Mucosa of descending colon (tissue), 3 donors: ENCODE measurements at regions not wholly inside any gene's neighbourhood (a gene's known extent, or its start where the extent isn't known, plus 50 kb on each side); places are given as distances from the start of the nearest gene placed in this dataset.

ENCODE experiments used
- ATAC-seq: fragments of 200-7000 bp; cut with Tn5 transposase; one replicate; pipeline ENCODE4 v1.9.1; 2020; ENCODE audit warnings: mild to moderate bottlenecking, moderate library complexity
- DNase-seq, 3 donors: peaks; one replicate each; pipeline ENCODE4 v3.0.0-alpha.2; 2020
- H3K36me3 ChIP-seq: fragments of 200-600 bp; one replicate; pipeline ENCODE4 v1.8.0; 2021; ENCODE audit warnings: low read depth, mild to moderate bottlenecking
- H3K4me1 ChIP-seq: fragments of 200-600 bp; one replicate; pipeline ENCODE4 v1.8.0; 2021; ENCODE audit warnings: low read depth, mild to moderate bottlenecking
- H3K4me3 ChIP-seq: fragments of 200-600 bp; one replicate; pipeline ENCODE4 v1.8.0; 2021; ENCODE audit warnings: mild to moderate bottlenecking
- H3K9me3 ChIP-seq: fragments of 200-600 bp; one replicate; pipeline ENCODE4 v1.8.0; 2021; ENCODE audit warnings: mild to moderate bottlenecking
- intact Hi-C, 2 donors: fragments of 100-400 bp; cut with DNase I in 1 of 2; cut with micrococcal nuclease in 1 of 2; formaldehyde crosslinking; loops; one replicate each; pipeline versions ENCODE4 v1.11.0 to v1.11.1; 2022; cut with DNase I, micrococcal nuclease
- TF ChIP-seq, protein P1 (sequence below): fragments of 200-600 bp; IDR thresholded peaks from one replicate; pipeline ENCODE4 v1.8.0; 2022; ENCODE audit warnings: antibody characterized with exemption, mild to moderate bottlenecking
- donor health status: DM: no; HTN: no; CAD: no; lungs with moderate emphysema.
- donor health status: DM: no; HTN: no; CAD: no.
- donor health status: DM: no; HTN: yes; CAD: no.

DNA sequence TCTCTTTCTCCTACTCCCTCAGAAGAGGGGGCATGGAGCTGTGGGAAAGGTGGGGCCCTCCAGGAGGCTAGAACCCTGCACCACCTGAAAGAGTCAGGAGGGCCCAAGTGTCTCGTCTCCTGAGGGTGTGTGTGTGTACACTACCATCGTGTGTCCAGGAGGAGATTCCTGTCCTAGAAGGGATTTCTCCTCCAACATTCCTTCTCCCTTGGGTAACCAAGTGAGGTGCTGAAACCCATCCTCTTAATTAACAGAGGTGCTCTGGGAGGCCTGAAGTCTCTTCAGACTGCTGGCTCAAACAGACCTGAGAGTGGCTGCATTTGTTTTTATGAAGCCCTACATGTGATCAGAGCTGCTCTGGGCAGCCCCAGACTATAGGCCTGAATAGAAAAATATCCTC lies 61.1 kb upstream of the FAM169A start:
- Histone ChIP-seq H3K9me3 (no peaks in the 10 kb centered on the region), H3K4me3 (no peak overlapping the region), H3K4me1 (no peaks in the 10 kb centered on the region), H3K36me3 (no peaks in the 10 kb centered on the region)
- intact Hi-C loops, result no loop called here
- no peak for DNase-seq
- TF ChIP-seq, protein P1, sequence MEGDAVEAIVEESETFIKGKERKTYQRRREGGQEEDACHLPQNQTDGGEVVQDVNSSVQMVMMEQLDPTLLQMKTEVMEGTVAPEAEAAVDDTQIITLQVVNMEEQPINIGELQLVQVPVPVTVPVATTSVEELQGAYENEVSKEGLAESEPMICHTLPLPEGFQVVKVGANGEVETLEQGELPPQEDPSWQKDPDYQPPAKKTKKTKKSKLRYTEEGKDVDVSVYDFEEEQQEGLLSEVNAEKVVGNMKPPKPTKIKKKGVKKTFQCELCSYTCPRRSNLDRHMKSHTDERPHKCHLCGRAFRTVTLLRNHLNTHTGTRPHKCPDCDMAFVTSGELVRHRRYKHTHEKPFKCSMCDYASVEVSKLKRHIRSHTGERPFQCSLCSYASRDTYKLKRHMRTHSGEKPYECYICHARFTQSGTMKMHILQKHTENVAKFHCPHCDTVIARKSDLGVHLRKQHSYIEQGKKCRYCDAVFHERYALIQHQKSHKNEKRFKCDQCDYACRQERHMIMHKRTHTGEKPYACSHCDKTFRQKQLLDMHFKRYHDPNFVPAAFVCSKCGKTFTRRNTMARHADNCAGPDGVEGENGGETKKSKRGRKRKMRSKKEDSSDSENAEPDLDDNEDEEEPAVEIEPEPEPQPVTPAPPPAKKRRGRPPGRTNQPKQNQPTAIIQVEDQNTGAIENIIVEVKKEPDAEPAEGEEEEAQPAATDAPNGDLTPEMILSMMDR, result no peak
- ATAC-seq, result no peak

DNA sequence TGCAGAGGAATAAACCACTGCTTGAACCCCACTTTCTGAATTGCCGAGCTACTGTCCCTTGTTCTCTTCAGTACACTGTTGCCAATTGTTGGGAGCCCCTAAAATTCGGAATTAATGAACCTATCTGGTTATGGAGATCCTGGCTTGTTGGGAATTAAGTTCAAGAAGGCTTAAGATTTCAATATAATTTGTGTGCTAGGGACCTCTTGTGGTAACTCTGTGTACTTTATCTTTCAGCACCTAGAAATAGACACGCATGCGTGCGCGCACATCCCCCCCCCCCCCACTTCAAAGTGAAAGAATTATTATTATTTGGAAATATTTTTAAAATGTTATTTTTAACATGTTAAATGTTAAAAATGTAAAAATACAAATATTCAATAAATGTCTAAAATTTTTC lies 53.3 kb upstream of the FAM169A start:
- TF ChIP-seq, protein P1, result peak; percentile 8
- Histone ChIP-seq H3K9me3 (no peaks in the 10 kb centered on the region), H3K36me3 (no peaks in the 10 kb centered on the region), H3K4me3 (no peak overlapping the region), H3K4me1 (no peaks in the 10 kb centered on the region)
- intact Hi-C loops, result loop anchor here in 1 of 2 donors (2.0 kb wide), 1 partner anchor 247 kb away; no protein-coding TSS in a partner anchor
- peak; percentile 60 for ATAC-seq
- DNase-seq, result no peak

DNA sequence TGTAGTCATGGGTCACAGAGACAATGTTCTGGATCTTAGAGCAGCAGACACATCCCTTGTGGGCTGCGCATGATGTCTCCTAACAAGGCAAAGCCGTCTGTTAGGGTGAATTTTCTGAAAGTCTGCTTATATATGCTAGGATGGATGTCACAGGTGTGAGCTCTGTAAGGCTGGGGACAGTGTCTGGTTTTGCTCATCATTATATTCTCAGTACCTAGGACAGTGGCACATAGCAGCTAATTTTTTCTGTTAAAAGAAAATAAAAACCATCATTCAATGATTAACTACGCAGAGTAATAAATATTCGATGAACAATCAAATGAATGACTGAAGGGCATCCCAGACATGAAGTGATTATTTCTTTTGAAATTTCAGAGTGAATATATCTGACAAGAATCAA lies 52.9 kb upstream of the FAM169A start:
- TF ChIP-seq, protein P1, result no peak
- Histone ChIP-seq H3K4me3 (no peak overlapping the region), H3K9me3 (no peaks in the 10 kb centered on the region), H3K4me1 (no peaks in the 10 kb centered on the region), H3K36me3 (no peaks in the 10 kb centered on the region)
- intact Hi-C loops, result loop anchor here in 1 of 2 donors (2.0 kb wide), 1 partner anchor 246 kb away; no protein-coding TSS in a partner anchor
- DNase-seq (no peak), ATAC-seq (no peak)

DNA sequence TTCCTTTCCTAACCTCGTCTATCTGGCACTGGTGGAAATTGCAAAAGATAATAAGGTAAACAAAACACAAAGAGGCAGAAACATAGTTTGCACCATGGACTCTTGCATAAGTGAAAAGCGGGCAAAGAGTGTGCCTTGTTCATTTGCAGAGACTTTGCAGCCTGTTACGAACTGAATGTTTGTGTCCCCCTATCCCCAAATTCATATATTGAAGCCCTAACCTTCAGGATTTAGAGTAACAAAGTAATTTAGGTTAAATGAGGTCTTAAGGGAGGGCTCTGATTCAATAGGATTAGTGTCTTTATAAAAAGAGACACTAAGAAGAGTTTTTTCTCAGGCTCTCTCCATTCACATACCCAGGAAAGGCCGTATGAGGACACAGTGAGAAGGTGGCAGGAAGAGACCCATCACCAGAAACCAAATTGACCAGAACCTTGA lies 52.1 kb upstream of the FAM169A start:
- intact Hi-C loops, result loop anchor here in 1 of 2 donors (2.0 kb wide), 1 partner anchor 245 kb away; no protein-coding TSS in a partner anchor
- TF ChIP-seq, protein P1, result no peak
- ATAC-seq, result no peak

DNA sequence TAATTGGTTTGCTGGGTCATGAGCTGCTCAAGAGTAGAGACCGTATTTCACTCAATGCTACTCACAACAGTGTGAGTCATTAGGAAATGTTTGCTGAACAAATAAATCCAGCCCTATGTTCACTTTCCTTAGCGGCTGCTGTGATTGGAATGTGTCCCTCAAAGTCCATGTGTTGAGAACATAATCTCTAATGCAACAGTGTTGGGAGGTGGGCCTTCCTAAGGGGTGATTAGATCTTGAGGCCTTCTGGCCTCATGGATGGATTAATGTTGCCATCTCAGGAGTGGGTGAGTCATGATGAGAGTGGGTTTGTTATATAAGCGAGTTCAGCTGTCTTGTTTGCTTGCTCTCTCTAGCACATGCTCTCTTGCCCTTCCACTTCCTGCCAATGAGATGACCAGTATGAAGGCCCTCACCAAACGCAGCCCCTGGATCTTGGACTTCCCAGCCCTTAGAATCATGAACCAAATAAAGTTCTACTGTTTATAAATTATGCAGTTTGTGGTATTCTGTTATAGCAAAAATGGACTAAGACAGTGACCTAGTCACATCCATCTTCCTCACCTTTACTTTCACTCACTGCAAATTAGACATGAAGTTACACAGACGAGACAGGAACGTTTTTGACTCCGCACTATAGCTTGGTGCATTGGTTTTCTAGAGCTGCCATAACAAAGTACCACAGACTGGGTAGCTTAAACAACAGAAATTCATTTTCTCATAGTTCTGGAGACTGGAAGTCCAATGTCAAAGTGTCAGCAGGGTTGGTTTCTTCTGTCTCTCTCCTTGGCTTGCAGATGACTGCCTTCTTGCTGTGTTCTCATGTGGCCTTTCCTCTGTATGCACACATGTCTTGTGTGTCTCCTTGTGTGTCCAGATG lies 50.9 kb upstream of the FAM169A start:
- peak; percentile 96 for ATAC-seq
- intact Hi-C loops, result no loop called here
- H3K36me3 ChIP-seq, result no peaks in the 10 kb centered on the region
- no peaks in the 10 kb centered on the region for H3K9me3 ChIP-seq
- TF ChIP-seq, protein P1, result no peak
- H3K4me3 ChIP-seq, result no peak overlapping the region
- no peak for DNase-seq
- no peaks in the 10 kb centered on the region for H3K4me1 ChIP-seq

More for the DNA sequence above, 52.1 kb upstream of the FAM169A start:
- Histone ChIP-seq H3K36me3 (no peaks in the 10 kb centered on the region), H3K9me3 (no peaks in the 10 kb centered on the region), H3K4me1 (no peaks in the 10 kb centered on the region), H3K4me3 (no peak overlapping the region)
- no peak for DNase-seq
